ENCODE measurements at regions not wholly inside any gene's neighbourhood (a gene's known extent, or its start where the extent isn't known, plus 50 kb on each side); places are given as distances from the start of the nearest gene placed in this dataset.

DNA sequence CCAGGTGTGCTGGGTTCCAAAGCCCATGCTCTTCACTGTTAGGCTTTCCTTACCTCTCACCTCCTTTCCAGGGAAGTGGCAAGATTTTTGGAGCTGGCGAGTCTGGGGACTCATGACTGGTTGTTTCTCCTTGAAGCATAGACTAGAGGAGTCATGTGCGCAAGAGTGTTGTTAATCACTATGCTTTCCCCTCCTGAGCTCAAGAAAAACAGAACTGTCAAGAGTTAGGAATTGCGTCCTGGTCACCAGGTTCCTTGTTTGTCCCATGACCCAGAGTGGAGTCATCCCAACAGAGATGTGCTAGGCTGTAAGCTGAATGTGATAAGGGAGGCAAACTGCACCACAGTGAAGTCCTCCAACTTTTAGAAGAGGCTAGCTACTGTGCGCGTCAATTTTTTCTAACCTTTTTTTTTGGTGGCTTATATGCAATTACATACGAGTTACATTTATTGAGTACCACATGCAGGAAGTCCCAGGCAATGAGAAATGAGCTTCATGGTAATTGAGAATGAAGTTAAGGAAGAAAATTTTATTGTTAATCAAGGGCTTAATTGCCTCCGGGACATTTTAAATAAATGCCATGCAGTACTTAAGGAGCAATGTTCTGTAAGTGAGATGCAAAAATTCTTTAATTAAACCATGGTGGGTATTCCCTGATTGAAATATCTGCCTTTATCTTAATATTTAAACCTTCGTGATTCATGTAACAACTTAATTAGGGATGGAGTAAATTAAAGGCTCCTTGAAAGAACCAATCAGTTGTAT lies 233.9 kb downstream of the ZIC5 start:
- H3K9me3 ChIP-seq (ENCODE audit: control insufficient read depth, low read depth, low read length): no peaks in the 10 kb centered on the region
- no peak overlapping the region for H3K27ac ChIP-seq (ENCODE audit: control insufficient read depth, insufficient read depth, low read length)
- H3K4me1 ChIP-seq (ENCODE audit: control insufficient read depth, extremely low read depth, insufficient read depth, low read length): no peaks in the 10 kb centered on the region
- no peaks in the 10 kb centered on the region for H3K36me3 ChIP-seq (ENCODE audit: control insufficient read depth in 2 of 2, extremely low read depth in 1 of 2, insufficient read depth in 2 of 2, low read length in 2 of 2)
- no peak overlapping the region for H2AFZ ChIP-seq (ENCODE audit: control insufficient read depth, low read length)
- no peak overlapping the region for H3K4me2 ChIP-seq (ENCODE audit: control insufficient read depth, extremely low read depth, insufficient read depth, low read depth, low read length)
- TF ChIP-seq CTCF (optimal IDR thresholded peaks at IDR 0.05 in 1 of 3, IDR thresholded peaks at IDR 0.05 in 1 of 3, conservative IDR thresholded peaks at IDR 0.05 in 1 of 3; ENCODE audit: extremely low read depth in 1 of 3, insufficient read depth in 2 of 3, low read length in 3 of 3) (no peak), EZH2 (IDR thresholded peaks at IDR 0.05; ENCODE audit: low read length) (no peak)
- H3K9ac ChIP-seq (ENCODE audit: control insufficient read depth, extremely low read depth, insufficient read depth, low read length): no peak overlapping the region
- no peaks in the 10 kb centered on the region for H3K79me2 ChIP-seq (ENCODE audit: control insufficient read depth, insufficient read depth, low read length)
- FAIRE-seq (no peak), DNase-seq (ENCODE audit: low read depth, low spot score) (no peak)
- H3K9me1 ChIP-seq (ENCODE audit: control insufficient read depth, extremely low read depth, insufficient read depth, low read length): no peaks in the 10 kb centered on the region
- H3K27me3 ChIP-seq (ENCODE audit: control insufficient read depth, extremely low read depth, insufficient read depth, low read length): no peaks in the 10 kb centered on the region
- dilution Hi-C loops (cut with MboI; ENCODE audit: extremely low pct_ligation_motif_present, low sequenced_read_pairs): no loop called here
- H4K20me1 ChIP-seq (ENCODE audit: control insufficient read depth, extremely low read depth, insufficient read depth, low read length): no peaks in the 10 kb centered on the region
- no peak overlapping the region for H3K4me3 ChIP-seq (ENCODE audit: control insufficient read depth in 2 of 3, extremely low read depth in 1 of 3, insufficient read depth in 2 of 3, low read depth in 1 of 3, low read length in 3 of 3)

DNA sequence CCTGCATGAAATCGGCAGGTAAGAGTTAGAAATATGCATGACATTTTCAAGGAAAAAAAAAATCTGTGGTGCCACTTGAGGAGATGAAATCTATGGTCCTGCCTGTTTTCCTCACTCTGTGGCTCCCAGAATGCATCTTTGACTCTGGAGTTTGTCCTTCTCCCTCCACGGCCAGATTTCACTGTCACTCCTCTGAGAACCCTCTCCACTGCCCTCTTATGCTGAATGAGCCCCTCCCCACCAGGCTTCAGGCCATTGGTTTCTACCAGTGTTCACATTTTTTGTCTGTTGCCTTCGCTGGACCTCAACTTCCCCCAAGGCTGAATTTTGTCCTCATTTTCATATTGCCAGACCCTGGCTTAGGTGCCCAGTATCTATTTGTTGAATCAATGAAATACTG lies 235.0 kb downstream of the ZIC5 start:
- Histone ChIP-seq H3K9me1 (ENCODE audit: control insufficient read depth, extremely low read depth, insufficient read depth, low read length) (no peaks in the 10 kb centered on the region), H3K4me2 (ENCODE audit: control insufficient read depth, extremely low read depth, insufficient read depth, low read depth, low read length) (no peak overlapping the region), H3K27ac (ENCODE audit: control insufficient read depth, insufficient read depth, low read length) (no peak overlapping the region), H3K4me3 (ENCODE audit: control insufficient read depth in 2 of 3, extremely low read depth in 1 of 3, insufficient read depth in 2 of 3, low read depth in 1 of 3, low read length in 3 of 3) (no peak overlapping the region), H3K9me3 (ENCODE audit: control insufficient read depth, low read depth, low read length) (no peaks in the 10 kb centered on the region), H3K4me1 (ENCODE audit: control insufficient read depth, extremely low read depth, insufficient read depth, low read length) (no peaks in the 10 kb centered on the region), H3K36me3 (ENCODE audit: control insufficient read depth in 2 of 2, extremely low read depth in 1 of 2, insufficient read depth in 2 of 2, low read length in 2 of 2) (no peaks in the 10 kb centered on the region), H3K9ac (ENCODE audit: control insufficient read depth, extremely low read depth, insufficient read depth, low read length) (no peak overlapping the region), H3K27me3 (ENCODE audit: control insufficient read depth, extremely low read depth, insufficient read depth, low read length) (no peaks in the 10 kb centered on the region), H3K79me2 (ENCODE audit: control insufficient read depth, insufficient read depth, low read length) (no peaks in the 10 kb centered on the region), H2AFZ (ENCODE audit: control insufficient read depth, low read length) (no peak overlapping the region), H4K20me1 (ENCODE audit: control insufficient read depth, extremely low read depth, insufficient read depth, low read length) (no peaks in the 10 kb centered on the region)
- dilution Hi-C loops (cut with MboI; ENCODE audit: extremely low pct_ligation_motif_present, low sequenced_read_pairs): no loop called here
- TF ChIP-seq CTCF (optimal IDR thresholded peaks at IDR 0.05 in 1 of 3, IDR thresholded peaks at IDR 0.05 in 1 of 3, conservative IDR thresholded peaks at IDR 0.05 in 1 of 3; ENCODE audit: extremely low read depth in 1 of 3, insufficient read depth in 2 of 3, low read length in 3 of 3) (no peak), EZH2 (IDR thresholded peaks at IDR 0.05; ENCODE audit: low read length) (no peak)
- DNase-seq (ENCODE audit: low read depth, low spot score) (no peak), FAIRE-seq (no peak)
